Heart right ventricle (tissue), 16 donors: ENCODE measurements at regions not wholly inside any gene's neighbourhood (a gene's known extent, or its start where the extent isn't known, plus 50 kb on each side); places are given as distances from the start of the nearest gene placed in this dataset.

Experiments used
- ATAC-seq, 8 donors: fragments of 200-7000 bp; cut with Tn5 transposase; one replicate each; pipeline ENCODE4 v1.9.1; 2020; ENCODE audit warnings: mild to moderate bottlenecking in 8 of 8, moderate library complexity in 8 of 8, moderate number of reproducible peaks in 1 of 8
- DNase-seq, 2 donors: peaks; one replicate each; pipeline ENCODE4 v3.0.0-alpha.2; 2020
- H3K27ac ChIP-seq, 10 donors: fragments of 200-600 bp; sonication (generic) in 2 of 10; one replicate each; pipeline versions ENCODE4 v1.5.0 to v1.8.0; 2020 to 2022; ENCODE audit warnings: mild to moderate bottlenecking in 3 of 10
- H3K27me3 ChIP-seq, 7 donors: fragments of 200-600 bp; one replicate each; pipeline ENCODE4 v1.8.0; 2021 to 2022; ENCODE audit warnings: mild to moderate bottlenecking in 2 of 7
- H3K36me3 ChIP-seq, 9 donors: fragments of 200-600 bp; sonication (generic) in 1 of 9; one replicate each; pipeline versions ENCODE4 v1.5.0 to v1.8.0; 2020 to 2022; ENCODE audit warnings: mild to moderate bottlenecking in 2 of 9
- H3K4me1 ChIP-seq, 9 donors: fragments of 200-600 bp; sonication (generic) in 1 of 9; one replicate each; pipeline versions ENCODE4 v1.5.0 to v1.8.0; 2020 to 2022; ENCODE audit warnings: mild to moderate bottlenecking in 4 of 9
- H3K4me3 ChIP-seq, 10 donors: fragments of 200-600 bp; sonication (generic) in 2 of 10; one replicate each; pipeline versions ENCODE4 v1.5.0 to v1.8.0; 2020 to 2022; ENCODE audit warnings: mild to moderate bottlenecking in 7 of 10, moderate library complexity in 2 of 10
- H3K9me3 ChIP-seq, 11 donors: fragments of 200-600 bp in 10 of 11; sonication (generic) in 2 of 11; one replicate each; pipeline versions ENCODE4 v1.5.0 to v1.8.0; 2013 to 2022; ENCODE audit warnings: mild to moderate bottlenecking in 2 of 11, control low read depth in 1 of 11, moderate library complexity in 1 of 11
- CTCF ChIP-seq, 9 donors: fragments of 200-600 bp; sonication (generic) in 2 of 9; IDR thresholded peaks; one replicate each; pipeline versions ENCODE4 v1.5.0 to v1.8.0; 2021 to 2022; ENCODE audit warnings: antibody characterized with exemption in 9 of 9, mild to moderate bottlenecking in 5 of 9, moderate library complexity in 1 of 9
- WGBS, 2 donors: extraction: QIAGEN DNeasy Blood & Tissue Kit; methylation state at CpG; one replicate each; pipeline ENCODE4 v1.1.7; 2013; ENCODE audit warnings: inconsistent platforms in 1 of 2; 5-methylcytosine and 5-hydroxymethylcytosine counted together
- intact Hi-C, 10 donors: fragments of 100-400 bp; cut with DNase I; formaldehyde crosslinking; loops; one replicate each; pipeline versions ENCODE4 v1.11.1 to v1.14.2; 2022
- donor health status: Arrhythmogenic right ventricular cardiomyopathy.
- donor health status: ischemic (EF 13 %, LVEDD 7.1; RV severe dilation, severe dysfunction).
- donor health status: healthy with polysubstance abuse.
- donor health status: DM: no; HTN: yes; CAD: no.
- donor health status: DM: no; HTN: no; CAD: no.
- donor health status: ischemic (EF 25% LVEDD 6.9; RV normal size, moderate dysfunction).
- donor health status: ischemic (EF 25% LVEDD 5.7; RV mildly dilated, moderate dysfunction).
- donor health status: healthy.
- donor health status: DM: yes; HTN: yes; CAD: no.
- donor health status: Ischemic cardiomyopathy.
- donor health status: ischemic (EF 35%, LVEDD 5.7; RV mildly dilated, moderate dysfunction).
- donor health status: nonischemic (EF 11% LVEDD 7.7; RV severe dilation, severe dysfunction).
- donor health status: DM: yes; HTN: yes; CAD: no.
- donor health status: PGD.
- donor health status: ischemic (EF 29% LVEDD 5.4; RV normal size, mild dysfunction).
- donor health status: nonischemic (EF 23%, LVEDD 6.1; RV moderate dilation, normal function).

GRCh38 chr7:54964136-54964535 lies 54.7 kb upstream of the EGFR start:
- ATAC-seq = no peak
- Histone ChIP-seq H3K9me3 (peaks cover 0 to 7% (median 0%) of the 10 kb centered on the region in 11 donors), H3K27me3 (peaks cover 0 to 9% (median 0%) of the 10 kb centered on the region in 7 donors), H3K27ac (no peak overlapping the region), H3K36me3 (no peaks in the 10 kb centered on the region), H3K4me3 (no peak overlapping the region), H3K4me1 (no peaks in the 10 kb centered on the region)
- intact Hi-C loops = no loop called here
- no peak for TF ChIP-seq CTCF (IDR thresholded peaks at IDR 0.05)
- 89 to 97% methylated on average over 1 of the region's 1 CpG for WGBS, 2 donors
- DNase-seq = no peak

DNA sequence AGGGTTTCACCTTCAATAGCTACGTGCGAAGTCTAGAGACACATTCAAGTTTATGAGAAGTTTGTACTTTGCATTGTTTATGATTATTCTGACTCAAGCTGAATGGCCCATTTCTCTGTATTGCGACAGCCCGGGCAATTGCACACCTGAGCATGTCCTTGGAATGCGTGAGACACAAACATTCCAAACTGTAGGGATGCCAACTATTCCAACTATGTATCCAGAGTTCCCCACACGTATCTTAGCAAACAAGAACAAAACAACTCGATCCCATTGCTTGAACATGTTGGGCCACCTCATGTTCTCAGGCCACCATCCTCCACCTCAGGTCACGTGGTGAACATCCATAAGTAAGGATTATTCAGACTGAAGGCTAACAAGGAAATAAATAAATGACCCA lies 51.4 kb upstream of the EGFR start:
- intact Hi-C loops = no loop called here
- Histone ChIP-seq H3K4me3 (no peak overlapping the region), H3K4me1 (no peaks in the 10 kb centered on the region), H3K9me3 (peaks cover 0 to 13% (median 0%) of the 10 kb centered on the region in 11 donors), H3K27ac (no peak overlapping the region), H3K36me3 (no peaks in the 10 kb centered on the region), H3K27me3 (peaks cover 0 to 5% (median 0%) of the 10 kb centered on the region in 7 donors)
- ATAC-seq (no peak), DNase-seq (no peak)
- 84 to 85% methylated on average over 8 of the region's 8 CpGs for WGBS, 2 donors
- no peak for TF ChIP-seq CTCF (IDR thresholded peaks at IDR 0.05)

- no peak for ATAC-seq
- intact Hi-C loops = no loop called here
- DNase-seq = no peak
- H3K36me3 ChIP-seq = no peaks in the 10 kb centered on the region
- peaks cover 0 to 5% (median 0%) of the 10 kb centered on the region in 7 donors for H3K27me3 ChIP-seq
- H3K4me1 ChIP-seq = no peaks in the 10 kb centered on the region
- 78% methylated on average over 6 of the region's 6 CpGs for WGBS, 2 donors
- TF ChIP-seq CTCF (IDR thresholded peaks at IDR 0.05) = no peak
- H3K4me3 ChIP-seq = no peak overlapping the region
- H3K9me3 ChIP-seq = peaks cover 0 to 19% (median 5%) of the 10 kb centered on the region in 11 donors
- no peak overlapping the region for H3K27ac ChIP-seq
Measured at GRCh38 chr7:54968018-54968417, 50.8 kb upstream of the EGFR start.
